C1 segment of cervical spinal cord (tissue), 14 donors: ENCODE measurements at regions not wholly inside any gene's neighbourhood (a gene's known extent, or its start where the extent isn't known, plus 50 kb on each side); places are given as distances from the start of the nearest gene placed in this dataset.

Experiments used
- DNase-seq, 14 donors: peaks; one replicate each; lab custom pipeline; 2025; lab: John Stamatoyannopoulos, UW

DNA sequence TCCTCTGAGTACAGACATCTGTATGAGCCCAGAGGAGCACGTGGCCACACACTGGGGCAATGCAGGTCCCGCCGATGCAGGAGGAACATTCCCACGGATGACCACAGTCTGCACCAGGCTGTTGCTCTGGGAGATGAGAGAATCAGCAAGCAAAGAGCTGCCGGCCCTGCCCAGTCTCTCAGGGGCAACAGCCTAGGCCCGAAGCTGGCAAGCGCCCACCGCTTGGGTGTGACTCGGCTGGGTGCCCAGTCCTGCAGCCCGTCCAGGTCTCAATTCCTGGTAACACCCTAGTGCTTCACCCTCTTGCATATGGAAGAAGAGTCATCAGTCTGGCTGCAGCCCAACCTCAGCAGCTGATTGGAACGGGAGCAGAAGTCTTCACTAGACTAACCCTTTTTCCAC, 153.7 kb upstream of the HES1 start:
- peak in 9 of 14 donors; percentile 41 to 87 (median 60) for DNase-seq

DNA sequence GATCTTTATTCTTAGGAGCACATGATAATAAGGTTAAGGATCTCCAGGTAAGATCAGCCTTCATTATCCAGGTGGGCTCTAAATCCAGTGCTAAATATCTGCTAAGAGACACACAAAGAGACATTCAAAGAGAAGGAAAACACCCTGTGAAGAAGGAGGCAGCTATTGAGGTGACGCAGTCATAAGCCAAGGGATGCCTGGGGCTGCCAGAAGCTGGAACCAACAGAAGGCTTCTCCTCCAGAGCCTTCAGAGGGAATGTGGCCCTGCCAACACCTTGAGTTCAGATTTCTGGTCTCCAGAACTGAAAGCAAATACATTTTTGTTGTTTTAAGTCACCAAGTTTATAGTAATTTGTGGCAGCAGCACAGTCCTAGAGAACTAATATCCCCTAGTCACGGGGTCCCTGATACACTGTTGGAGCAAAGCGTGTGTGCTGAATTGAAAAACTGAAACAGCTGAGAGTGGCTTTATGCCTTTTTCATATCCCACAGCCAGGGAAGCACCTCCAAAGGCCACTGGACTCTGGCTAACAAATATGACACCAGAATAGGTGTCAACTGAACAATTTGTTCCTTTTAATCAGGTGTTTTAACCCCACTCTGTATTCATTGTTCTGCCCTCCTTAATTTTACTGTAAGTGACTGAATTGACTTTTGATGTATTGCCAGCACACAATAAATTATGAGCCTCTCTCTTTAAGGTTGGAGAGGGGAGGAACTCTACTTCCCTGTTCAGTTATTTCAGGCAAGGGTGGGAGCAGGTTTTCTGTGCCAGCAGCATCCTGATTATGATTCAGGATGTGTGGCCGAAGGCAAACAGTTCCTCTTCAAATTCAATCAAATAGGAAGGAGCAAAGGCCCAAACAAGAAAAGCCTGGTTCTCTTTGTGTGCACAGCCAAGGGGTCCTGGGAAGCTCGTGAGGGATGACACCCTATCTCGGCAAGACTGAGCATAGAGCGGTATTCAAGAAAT, 151.8 kb upstream of the HES1 start:
- DNase-seq: peak in 2 of 14 donors; percentile 9 to 13

DNA sequence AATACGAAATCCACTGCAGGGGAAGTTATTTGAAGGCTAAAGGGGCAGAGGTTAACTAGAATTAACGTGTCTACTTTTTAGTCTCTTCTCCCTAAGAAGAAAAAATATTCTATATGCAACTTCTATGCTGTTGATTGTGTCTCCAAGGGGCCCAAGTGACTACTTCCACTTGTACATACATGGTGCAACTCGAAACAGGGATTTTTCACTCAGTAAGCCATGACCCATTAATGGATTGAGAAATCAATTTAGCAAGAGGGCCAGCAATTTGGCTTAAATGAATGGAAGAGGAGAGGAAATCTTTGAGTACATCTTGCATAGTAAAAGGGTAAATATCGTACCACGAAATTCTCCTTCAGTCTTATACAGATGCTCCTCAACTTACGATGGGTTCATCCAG, 151.1 kb upstream of the HES1 start:
- DNase-seq: no peak

DNA sequence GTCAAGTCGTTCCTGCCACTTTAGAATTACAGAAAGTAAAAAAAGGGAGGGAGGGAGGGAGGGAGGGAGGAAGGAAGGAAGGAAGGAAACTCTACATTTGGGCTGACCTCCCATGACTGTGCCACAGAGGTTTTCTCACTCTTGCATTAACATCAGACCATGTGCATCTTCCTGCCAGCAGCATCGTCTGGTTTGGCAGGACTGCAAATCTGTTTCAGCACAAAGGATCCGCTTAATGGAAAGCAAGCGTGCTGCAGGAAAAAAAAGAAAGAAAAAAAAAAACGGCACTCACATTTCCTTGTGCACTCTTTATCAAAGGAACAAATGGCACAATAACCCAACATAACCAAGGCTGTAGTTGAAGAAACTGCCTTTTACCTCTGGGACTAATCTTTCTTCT, 148.8 kb upstream of the HES1 start:
- DNase-seq: no peak

DNA sequence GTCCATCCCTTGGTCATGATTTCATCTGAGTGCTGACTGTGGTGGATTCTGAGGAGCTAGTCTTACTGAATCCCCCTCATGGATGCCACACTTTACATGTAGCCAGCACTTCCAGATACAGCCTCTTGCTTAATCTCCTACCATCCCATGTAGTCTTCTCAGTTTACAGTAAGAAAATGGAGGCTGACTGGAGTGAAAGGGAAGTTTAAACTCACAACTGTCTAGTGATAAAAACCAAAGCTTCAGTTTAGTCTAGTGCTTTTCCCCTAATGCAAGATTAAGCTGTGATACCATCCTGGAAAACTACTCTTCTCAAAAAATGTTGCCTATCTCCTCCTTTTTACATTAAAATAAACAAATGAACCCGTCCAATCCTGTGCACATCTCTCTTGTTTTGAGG, 146.8 kb upstream of the HES1 start:
- DNase-seq: no peak

DNA sequence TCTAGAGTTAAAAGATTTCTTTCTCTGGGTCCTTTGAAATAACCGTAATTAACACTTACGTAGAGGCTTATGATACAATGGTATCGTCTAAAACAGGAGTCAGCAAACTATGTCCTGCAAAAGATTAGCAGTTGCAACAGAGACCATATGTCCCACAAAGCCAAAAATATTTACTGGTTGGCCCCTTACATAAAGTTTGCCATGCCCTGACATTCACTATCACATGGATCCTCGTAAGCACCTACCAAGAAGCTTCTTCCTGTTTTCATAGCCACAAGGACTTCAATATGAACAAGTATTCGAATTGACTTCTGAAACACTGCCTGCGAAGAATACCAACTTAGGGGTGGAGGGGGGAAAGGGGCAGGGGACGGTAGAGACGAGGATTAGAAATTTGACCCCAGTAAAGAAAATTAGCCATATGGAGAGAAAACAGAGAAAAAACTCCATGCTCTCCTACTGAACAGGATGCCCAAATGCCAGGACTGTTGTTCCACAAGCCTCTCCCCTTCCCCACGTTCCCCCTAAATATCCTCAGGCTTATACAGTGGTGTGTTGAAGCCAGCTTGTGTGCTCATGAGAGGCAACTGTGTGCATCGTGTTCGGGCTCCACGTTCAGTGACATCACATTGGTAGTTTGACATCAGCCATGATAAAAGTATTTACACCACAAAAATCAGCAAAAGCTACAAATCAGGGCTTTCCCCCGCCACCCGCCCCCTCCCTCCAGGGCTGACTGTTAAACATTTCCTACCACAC, 144.1 kb upstream of the HES1 start:
- no peak for DNase-seq

DNA sequence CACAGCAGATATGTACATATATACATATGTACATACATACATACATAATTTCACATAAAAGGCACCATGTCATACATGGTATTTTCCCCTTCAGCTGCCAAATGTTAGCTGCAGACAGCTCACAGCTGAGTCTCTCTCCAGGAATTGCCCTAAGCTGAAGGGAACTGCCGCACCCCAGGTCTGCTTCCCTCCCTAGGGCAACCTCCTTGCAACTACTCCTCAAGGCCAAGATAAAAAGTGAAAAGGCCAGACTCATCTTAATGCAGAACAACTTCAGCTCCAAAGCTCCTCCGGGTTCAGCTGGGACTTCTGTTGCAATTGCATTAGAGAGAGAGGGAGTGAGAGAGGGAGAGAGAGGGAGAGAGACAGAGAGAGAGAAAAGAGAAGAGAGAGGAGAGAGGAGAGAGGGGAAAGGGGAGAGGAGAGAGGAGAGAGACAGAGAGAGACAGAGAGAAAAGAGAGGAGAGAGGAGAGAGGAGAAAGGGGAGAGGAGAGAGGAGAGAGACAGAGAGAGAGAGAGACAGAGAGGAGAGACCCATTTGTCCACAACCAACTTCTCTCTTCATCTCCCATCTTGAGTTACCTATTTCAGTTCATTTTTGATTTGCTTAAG, 143.4 kb upstream of the HES1 start:
- no peak for DNase-seq

DNA sequence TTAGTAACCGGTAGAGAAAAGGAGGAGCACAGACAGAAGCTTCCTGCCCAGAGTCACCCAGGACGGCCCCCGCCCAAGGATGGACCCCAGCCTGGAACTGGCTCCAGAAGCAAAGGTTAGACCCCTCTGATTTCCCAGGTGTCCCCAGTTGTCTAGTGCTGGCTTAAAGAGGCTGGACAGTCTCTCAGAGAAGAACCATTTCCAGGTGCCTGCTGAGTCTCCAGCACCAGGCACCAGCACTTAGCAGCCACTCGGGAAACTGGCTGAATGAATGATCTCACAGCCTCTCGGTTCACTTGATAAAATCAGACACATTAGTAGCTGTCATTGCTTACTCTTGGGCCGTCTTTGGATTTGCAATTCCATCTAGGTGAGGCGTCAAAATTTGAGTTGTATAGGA, 139.7 kb upstream of the HES1 start:
- no peak for DNase-seq

DNA sequence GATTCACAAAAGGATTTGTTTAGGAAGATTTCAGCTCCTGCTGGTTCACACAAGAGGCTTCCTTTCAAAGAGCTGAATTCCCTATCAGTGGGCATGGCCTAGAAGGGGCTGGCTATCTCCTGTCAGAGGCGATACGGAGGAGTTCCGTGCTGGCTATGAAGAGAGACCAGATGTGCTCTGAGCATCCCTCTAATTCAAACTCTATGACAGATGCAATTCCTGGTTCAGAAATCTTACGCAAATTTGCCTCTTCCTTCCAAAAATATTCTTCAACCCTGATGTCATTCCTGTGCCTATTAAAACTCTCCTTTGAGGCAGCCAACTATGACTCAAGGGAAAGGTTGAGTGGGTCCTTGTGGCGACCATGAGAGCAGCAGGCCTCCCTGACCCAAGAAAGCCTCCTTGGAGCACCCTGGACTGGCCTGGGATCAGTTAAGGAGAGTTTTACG, 139.3 kb upstream of the HES1 start:
- no peak for DNase-seq

DNA sequence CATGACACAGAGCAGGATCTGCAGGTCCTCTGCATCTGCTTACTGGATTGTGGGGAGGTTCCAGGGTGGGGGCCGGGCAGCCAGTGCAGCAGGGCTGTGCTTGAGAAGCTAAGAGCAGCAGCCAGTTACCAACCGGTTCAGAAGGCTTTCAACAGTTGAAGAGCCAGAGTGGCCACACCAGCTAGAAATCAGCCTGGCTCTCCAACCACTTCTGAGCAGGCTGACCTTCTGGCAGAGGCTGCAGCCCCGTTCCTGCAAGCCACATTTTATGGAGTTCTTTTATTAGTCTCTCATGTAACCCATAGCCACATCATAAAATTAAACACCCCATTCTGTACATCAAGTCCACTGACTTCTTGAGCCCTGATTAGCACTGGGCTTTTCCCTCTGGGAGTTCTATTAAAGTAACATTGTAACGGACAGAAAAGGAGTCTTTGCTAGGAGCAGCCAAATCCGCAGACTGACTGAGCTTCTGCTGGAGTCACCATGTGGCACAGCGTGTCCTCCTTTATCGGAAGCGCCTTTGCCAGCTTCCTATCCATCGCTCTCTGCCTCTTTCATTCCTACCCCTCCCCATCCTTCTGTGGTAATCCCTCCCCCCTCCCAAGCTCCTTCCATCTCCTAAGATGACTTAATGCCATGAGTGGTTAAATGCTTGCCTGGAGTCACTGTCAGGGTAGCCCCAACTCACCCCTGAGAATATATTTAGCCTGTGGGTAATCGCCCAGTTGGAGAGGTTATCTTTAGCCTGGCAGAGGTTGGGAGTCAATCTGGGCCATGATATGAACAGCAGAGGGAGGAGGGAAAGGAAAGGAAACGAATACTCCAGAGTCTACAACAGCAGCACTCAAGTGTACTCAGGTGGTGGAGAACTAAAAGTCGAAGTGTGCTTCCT, 138.5 kb upstream of the HES1 start:
- DNase-seq: no peak

DNA sequence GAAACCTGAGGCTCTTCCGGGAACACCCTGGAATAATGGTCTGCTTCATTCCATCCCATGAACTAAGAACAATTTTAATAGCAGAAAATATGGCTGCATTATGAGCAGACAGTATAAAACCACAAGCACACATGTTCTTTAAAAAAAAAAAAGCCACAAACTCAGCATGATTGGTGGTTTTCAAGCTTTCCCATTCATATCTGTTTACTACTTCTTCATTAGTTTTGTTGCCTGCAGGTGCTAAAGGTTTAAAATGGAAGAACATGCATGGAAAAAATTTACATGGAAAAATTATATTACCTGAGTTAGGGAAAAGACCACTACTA, 137.9 kb upstream of the HES1 start:
- no peak for DNase-seq

DNA sequence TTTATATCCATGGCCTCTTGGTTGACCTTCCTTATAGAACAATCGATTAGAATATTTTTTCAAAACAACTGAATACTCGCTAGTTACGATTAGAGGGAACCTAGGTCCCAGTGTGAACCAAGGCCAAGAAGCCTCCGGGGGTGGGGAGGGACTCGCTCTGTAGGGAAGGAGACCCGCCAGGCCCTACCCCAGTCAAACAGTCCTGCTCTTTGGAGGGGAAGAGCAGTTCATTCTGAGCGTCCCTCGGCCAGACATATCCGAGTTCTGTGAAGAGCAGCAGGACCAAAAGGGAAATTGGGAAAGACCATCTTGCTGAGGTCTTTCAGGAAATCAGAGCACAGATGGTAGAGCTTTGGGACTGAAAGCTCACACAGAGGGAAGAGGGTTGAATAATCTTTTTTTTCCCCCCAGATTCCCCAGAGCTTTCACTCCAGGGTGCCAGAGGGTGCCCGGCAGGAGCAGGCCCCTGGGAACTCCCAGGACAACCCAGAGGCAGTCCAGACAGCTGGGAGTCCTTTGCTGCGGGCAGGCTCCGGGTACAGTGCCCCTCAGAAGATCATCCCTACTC, 137.2 kb upstream of the HES1 start:
- no peak for DNase-seq

DNA sequence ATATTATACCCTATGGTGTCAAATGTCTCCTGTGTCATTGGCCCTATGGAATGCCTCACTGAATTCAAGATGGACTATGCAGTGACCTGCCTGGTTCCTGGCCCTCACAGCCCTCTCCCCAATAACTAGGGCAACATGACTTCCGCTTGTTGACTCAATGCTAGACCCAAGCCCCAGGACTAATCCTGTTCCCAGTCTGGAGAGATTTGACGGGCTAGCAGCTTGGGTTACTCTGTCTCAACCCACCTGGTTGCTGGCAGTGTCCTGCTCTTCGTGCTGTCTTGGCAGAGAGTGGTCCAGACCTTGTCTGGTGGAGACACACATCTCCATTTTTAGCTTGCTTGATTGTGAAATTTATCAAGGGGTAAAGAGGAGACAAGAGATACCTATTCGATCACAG, 135.8 kb upstream of the HES1 start:
- DNase-seq: no peak

DNA sequence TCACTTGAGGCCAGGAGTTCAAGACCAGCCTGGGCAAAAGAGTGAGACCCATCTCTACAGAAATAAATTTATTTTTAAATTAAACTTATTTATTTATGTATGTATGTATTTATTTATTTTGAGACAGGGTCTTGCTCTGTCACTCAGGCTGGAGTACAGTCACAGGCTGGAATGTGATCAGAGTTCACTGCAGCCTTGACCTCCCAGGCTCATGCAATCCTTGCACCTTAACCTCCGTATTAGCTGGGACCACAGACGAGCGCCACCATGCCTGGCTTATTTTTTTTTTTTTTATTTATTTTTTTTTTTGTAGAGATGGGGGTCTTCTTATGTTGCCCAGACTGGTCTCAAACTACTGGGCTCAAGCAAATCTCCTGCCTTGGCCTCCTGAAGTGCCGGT, 135.2 kb upstream of the HES1 start:
- DNase-seq: no peak

DNA sequence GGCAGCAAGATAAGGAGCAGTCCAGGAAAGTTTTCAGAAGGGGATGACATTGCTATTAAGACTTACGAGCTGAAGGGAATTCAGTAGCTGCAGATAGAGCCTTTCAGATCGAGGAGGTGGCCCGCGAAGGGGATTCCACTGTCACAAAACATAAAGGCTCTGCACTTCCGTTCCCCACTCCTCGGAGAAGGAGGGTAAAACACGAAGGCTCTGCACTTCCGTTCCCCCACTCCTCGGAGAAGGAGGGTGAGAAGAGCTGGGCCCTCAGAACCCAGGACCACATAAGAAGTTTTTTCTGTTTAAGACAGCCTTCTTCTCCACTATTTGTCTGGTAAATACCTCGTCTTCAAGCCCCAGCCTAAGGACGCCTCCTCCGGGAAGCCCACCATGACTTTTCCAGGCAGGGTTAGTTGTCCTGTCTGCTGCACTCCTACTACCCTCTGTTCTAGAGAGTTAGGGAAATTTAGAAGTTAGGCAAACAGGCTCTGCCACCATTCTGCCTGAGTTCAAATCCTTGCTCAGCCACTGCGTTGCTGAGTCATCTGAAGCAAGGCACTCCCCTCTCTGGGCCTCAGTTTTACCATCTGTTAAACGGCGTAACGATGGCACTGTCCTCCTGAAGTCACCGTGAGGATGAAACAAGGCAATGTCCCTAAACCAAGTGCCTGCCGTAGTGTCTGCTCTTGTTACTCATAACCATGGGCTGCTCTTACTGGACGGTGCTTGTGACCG, 134.1 kb upstream of the HES1 start:
- no peak for DNase-seq

DNA sequence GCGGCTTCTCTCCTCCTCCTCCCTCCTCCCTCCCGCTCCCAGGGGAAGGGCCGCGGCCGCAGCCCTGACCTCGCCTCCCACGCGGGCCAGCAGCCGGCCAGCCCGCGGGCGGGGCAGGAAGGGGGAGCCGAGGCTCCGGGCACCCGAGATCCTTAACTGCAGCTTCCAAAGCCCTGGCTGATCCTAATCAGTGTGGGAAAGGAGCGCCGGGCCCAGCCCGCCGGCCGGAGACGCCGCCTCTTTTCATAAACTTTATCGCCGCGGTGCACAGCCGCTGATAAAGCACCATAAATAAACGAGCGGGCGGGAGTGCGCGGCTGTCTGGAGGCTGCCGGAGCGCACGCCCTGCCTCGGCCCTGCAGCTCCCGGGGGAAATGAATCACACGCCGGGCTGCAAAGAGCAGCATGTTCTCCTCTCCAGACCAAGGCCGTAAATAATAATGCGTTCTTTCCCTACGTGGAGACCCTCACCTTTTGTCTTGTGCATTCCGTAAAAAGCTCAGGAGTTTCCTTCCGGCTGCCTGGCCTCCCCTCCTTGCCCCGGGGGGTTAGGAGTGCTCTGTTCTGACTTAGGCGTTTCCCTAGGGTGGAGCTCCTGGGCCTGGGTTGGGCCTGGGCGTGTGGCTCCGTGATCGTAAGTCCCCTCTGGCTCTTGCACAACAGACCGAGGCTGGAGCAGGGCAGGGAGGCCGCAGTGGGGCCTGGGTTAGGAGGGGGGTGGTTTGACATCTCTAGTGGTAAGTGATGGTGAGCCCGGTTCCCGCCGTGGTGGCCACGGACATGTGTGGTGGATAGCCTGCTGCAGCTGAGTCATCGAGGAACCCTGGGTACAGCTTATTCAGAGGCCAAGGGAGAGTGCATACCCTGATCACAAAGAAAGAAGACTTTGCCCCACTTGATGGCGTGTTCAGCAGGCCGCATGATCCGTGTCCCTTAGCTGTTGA, 132.6 kb upstream of the HES1 start:
- peak in 7 of 14 donors; percentile 16 to 66 (median 32) for DNase-seq

DNA sequence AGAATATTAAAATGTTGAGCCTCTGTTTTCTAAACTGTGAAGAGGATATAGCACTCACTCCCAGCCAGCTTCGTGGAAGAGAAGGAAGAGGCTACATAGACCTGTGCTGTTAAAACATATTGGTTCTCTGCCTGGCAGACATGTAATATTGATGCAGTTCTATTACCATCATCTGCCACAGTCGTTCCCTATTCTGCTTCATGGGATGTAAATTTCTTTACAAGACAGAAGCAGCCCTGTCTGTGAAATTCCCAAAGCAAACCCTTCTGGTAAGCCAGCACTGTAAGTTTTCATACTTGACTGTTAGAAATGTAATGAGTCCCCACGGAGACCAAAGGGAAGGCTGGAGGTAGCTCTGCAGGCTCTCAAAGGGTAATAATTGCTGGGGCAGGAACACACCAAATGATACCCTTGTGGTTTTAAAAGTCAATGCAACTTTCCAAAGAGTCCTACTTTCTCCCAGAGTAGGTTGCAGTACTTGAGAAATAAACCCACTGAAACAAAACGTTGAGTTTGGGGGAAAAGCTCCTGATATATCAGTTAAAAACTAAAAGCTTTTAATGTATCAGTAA, 129.9 kb upstream of the HES1 start:
- no peak for DNase-seq

DNA sequence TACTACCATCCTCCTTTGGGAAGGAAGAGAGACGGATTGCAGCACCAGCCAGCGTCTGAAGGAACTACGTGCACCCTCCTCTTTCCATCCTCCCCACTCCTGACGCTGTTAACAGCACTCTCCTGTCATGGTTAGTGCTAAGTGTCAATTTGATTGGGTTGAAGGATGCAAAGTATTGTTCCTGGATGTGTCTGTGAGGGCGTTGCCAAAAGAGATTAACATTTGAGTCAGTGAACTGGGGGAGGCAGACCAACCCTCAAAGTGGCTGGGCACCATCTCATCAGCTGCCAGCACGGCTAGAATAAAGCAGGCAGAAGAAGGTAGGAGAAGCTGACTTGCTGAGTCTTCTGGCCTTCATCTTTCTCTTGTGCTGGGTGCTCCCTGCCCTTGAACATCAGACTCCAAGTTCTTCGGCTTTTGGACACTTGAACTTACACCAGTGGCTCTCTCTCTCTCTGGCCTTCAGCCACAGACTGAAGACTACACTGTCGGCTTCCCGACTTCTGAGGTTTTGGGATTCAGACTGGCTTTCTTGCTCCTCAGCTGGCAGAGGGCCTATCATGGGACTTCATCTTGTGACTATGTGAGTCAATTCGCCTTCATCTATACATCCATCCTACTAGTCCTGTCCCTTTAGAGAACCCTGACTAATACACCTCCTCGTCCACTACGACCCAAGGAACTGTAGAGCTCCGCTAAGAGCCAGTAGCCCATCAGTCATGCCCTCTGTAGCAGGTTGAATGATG, 128.2 kb upstream of the HES1 start:
- DNase-seq: no peak
